ENCODE measurements at regions not wholly inside any gene's neighbourhood (a gene's known extent, or its start where the extent isn't known, plus 50 kb on each side); places are given as distances from the start of the nearest gene placed in this dataset.

- H3K9me3 ChIP-seq = no peaks in the 10 kb centered on the region
- H3K27me3 ChIP-seq = no peaks in the 10 kb centered on the region
- no peak for TF ChIP-seq CTCF (IDR thresholded peaks at IDR 0.05)
- no peak for TF ChIP-seq POLR2A (IDR thresholded peaks at IDR 0.05)
- no peak for TF ChIP-seq EP300 (IDR thresholded peaks at IDR 0.05)
- H3K27ac ChIP-seq = no peak overlapping the region
- H3K36me3 ChIP-seq = no peaks in the 10 kb centered on the region
- 66 to 71% methylated on average over 2 of the region's 2 CpGs for WGBS, 2 donors
- H3K4me1 ChIP-seq = no peaks in the 10 kb centered on the region
- no peak for DNase-seq (ENCODE audit: low spot score in 2 of 2)
- no peak overlapping the region for H3K4me3 ChIP-seq
Measured at GRCh38 chr7:86966916-86967315, 92.5 kb downstream of the ELAPOR2 start.

- H3K27ac ChIP-seq = no peak overlapping the region
- no peaks in the 10 kb centered on the region for H3K36me3 ChIP-seq
- no peaks in the 10 kb centered on the region for H3K27me3 ChIP-seq
- WGBS, 2 donors = 59 to 65% methylated on average over 2 of the region's 2 CpGs
- TF ChIP-seq CTCF (IDR thresholded peaks at IDR 0.05) (no peak), POLR2A (IDR thresholded peaks at IDR 0.05) (no peak), EP300 (IDR thresholded peaks at IDR 0.05) (no peak)
- no peak for DNase-seq (ENCODE audit: low spot score in 2 of 2)
- no peaks in the 10 kb centered on the region for H3K9me3 ChIP-seq
- H3K4me3 ChIP-seq = no peak overlapping the region
- no peaks in the 10 kb centered on the region for H3K4me1 ChIP-seq
Measured at GRCh38 chr7:86965727-86966120, 93.7 kb downstream of the ELAPOR2 start.

- no peaks in the 10 kb centered on the region for H3K9me3 ChIP-seq
- H3K4me3 ChIP-seq = no peak overlapping the region
- H3K27ac ChIP-seq = no peak overlapping the region
- TF ChIP-seq CTCF (IDR thresholded peaks at IDR 0.05) = no peak
- TF ChIP-seq EP300 (IDR thresholded peaks at IDR 0.05) = no peak
- TF ChIP-seq POLR2A (IDR thresholded peaks at IDR 0.05) = no peak
- DNase-seq (ENCODE audit: low spot score in 2 of 2) = no peak
- no peaks in the 10 kb centered on the region for H3K4me1 ChIP-seq
- no peaks in the 10 kb centered on the region for H3K36me3 ChIP-seq
- no peaks in the 10 kb centered on the region for H3K27me3 ChIP-seq
- WGBS, 2 donors = 47 to 56% methylated on average over 4 of the region's 4 CpGs
Measured at GRCh38 chr7:86964973-86965726, 94.3 kb downstream of the ELAPOR2 start.

GRCh38 chr7:86963599-86964230 is 95.7 kb downstream of the ELAPOR2 start:
- WGBS, 2 donors = 48 to 52% methylated on average over 2 of the region's 2 CpGs
- no peak for TF ChIP-seq EP300 (IDR thresholded peaks at IDR 0.05)
- no peak for TF ChIP-seq CTCF (IDR thresholded peaks at IDR 0.05)
- TF ChIP-seq POLR2A (IDR thresholded peaks at IDR 0.05) = no peak
- Histone ChIP-seq H3K9me3 (no peaks in the 10 kb centered on the region), H3K27ac (no peak overlapping the region), H3K27me3 (no peaks in the 10 kb centered on the region), H3K4me1 (no peaks in the 10 kb centered on the region), H3K4me3 (no peak overlapping the region), H3K36me3 (no peaks in the 10 kb centered on the region)
- DNase-seq (ENCODE audit: low spot score in 2 of 2) = no peak

GRCh38 chr7:86962623-86963022 is 96.8 kb downstream of the ELAPOR2 start:
- Histone ChIP-seq H3K27ac (no peak overlapping the region), H3K4me1 (no peaks in the 10 kb centered on the region), H3K9me3 (no peaks in the 10 kb centered on the region), H3K27me3 (no peaks in the 10 kb centered on the region), H3K36me3 (no peaks in the 10 kb centered on the region), H3K4me3 (no peak overlapping the region)
- no peak for DNase-seq (ENCODE audit: low spot score in 2 of 2)
- TF ChIP-seq POLR2A (IDR thresholded peaks at IDR 0.05) (no peak), CTCF (IDR thresholded peaks at IDR 0.05) (no peak), EP300 (IDR thresholded peaks at IDR 0.05) (no peak)
- 81 to 92% methylated on average over 3 of the region's 3 CpGs for WGBS, 2 donors
